ENCODE measurements at regions not wholly inside any gene's neighbourhood (a gene's known extent, or its start where the extent isn't known, plus 50 kb on each side); places are given as distances from the start of the nearest gene placed in this dataset.
"Not testable (repeated sequence)": the region's sequence is repeated elsewhere in the genome, so short reads cannot be mapped to it uniquely, and the experiment has no call there.

- H3K79me2 ChIP-seq (ENCODE audit: control insufficient read depth, insufficient read depth, low read length) = no peaks in the 10 kb centered on the region
- H2AFZ ChIP-seq (ENCODE audit: low read length) = no peak overlapping the region
- H3K4me3 ChIP-seq (replicated peaks in 1 of 4; ENCODE audit: control extremely low read depth in 1 of 4, insufficient read depth in 1 of 4, low read depth in 3 of 4, low read length in 4 of 4) = no peak overlapping the region
- no peak for DNase-seq (ENCODE audit: low read depth in 2 of 2)
- no peaks in the 10 kb centered on the region for H4K20me1 ChIP-seq (ENCODE audit: control insufficient read depth, extremely low read depth, insufficient read depth, low read length)
- no peaks in the 10 kb centered on the region for H3K9me3 ChIP-seq (ENCODE audit: control insufficient read depth, insufficient read depth, low read depth, low read length)
- no peak overlapping the region for H3K4me2 ChIP-seq (ENCODE audit: extremely low read depth, insufficient read depth, low read length)
- no peaks in the 10 kb centered on the region for H3K4me1 ChIP-seq (ENCODE audit: control insufficient read depth, extremely low read depth, insufficient read depth, low read length)
- TF ChIP-seq EZH2 (IDR thresholded peaks at IDR 0.05; ENCODE audit: low read length, missing control alignments) (no peak), CTCF (conservative IDR thresholded peaks at IDR 0.05 in 1 of 2, IDR thresholded peaks at IDR 0.05 in 1 of 2; ENCODE audit: low read depth in 1 of 2, low read length in 2 of 2) (no peak)
- no peak overlapping the region for H3K27ac ChIP-seq (ENCODE audit: insufficient read depth, low read length)
- no peaks in the 10 kb centered on the region for H3K36me3 ChIP-seq (ENCODE audit: control insufficient read depth, insufficient read depth, low read length)
- H3K9ac ChIP-seq (ENCODE audit: insufficient read depth, low read length) = no peak overlapping the region
- no peaks in the 10 kb centered on the region for H3K27me3 ChIP-seq (ENCODE audit: control insufficient read depth, insufficient read depth, low read length)
These were observed 321.5 kb upstream of the MAN1A1 start for GRCh38 chr6:119671105-119671504.

GRCh38 chr6:119669221-119669620, 319.7 kb upstream of the MAN1A1 start:
- no peak overlapping the region for H3K4me2 ChIP-seq (ENCODE audit: extremely low read depth, insufficient read depth, low read length)
- TF ChIP-seq EZH2 (IDR thresholded peaks at IDR 0.05; ENCODE audit: low read length, missing control alignments) (no peak), CTCF (conservative IDR thresholded peaks at IDR 0.05 in 1 of 2, IDR thresholded peaks at IDR 0.05 in 1 of 2; ENCODE audit: low read depth in 1 of 2, low read length in 2 of 2) (no peak)

GRCh38 chr6:119665432-119665831, 315.9 kb upstream of the MAN1A1 start:
- H2AFZ ChIP-seq (ENCODE audit: low read length); H3K4me2 ChIP-seq (ENCODE audit: extremely low read depth, insufficient read depth, low read length); H3K9me3 ChIP-seq (ENCODE audit: control insufficient read depth, insufficient read depth, low read depth, low read length); H3K27ac ChIP-seq (ENCODE audit: insufficient read depth, low read length); H3K27me3 ChIP-seq (ENCODE audit: control insufficient read depth, insufficient read depth, low read length); H3K4me1 ChIP-seq (ENCODE audit: control insufficient read depth, extremely low read depth, insufficient read depth, low read length); H3K4me3 ChIP-seq (replicated peaks in 1 of 4; ENCODE audit: control extremely low read depth in 1 of 4, insufficient read depth in 1 of 4, low read depth in 3 of 4, low read length in 4 of 4); H3K9ac ChIP-seq (ENCODE audit: insufficient read depth, low read length); DNase-seq (ENCODE audit: low read depth in 2 of 2); H4K20me1 ChIP-seq (ENCODE audit: control insufficient read depth, extremely low read depth, insufficient read depth, low read length); H3K79me2 ChIP-seq (ENCODE audit: control insufficient read depth, insufficient read depth, low read length); H3K36me3 ChIP-seq (ENCODE audit: control insufficient read depth, insufficient read depth, low read length): not testable (repeated sequence)

More at GRCh38 chr6:119669221-119669620, 319.7 kb upstream of the MAN1A1 start:
- H3K36me3 ChIP-seq (ENCODE audit: control insufficient read depth, insufficient read depth, low read length) = no peaks in the 10 kb centered on the region
- H2AFZ ChIP-seq (ENCODE audit: low read length) = no peak overlapping the region
- no peaks in the 10 kb centered on the region for H3K27me3 ChIP-seq (ENCODE audit: control insufficient read depth, insufficient read depth, low read length)
- H3K27ac ChIP-seq (ENCODE audit: insufficient read depth, low read length) = no peak overlapping the region
- no peak overlapping the region for H3K4me3 ChIP-seq (replicated peaks in 1 of 4; ENCODE audit: control extremely low read depth in 1 of 4, insufficient read depth in 1 of 4, low read depth in 3 of 4, low read length in 4 of 4)
- no peaks in the 10 kb centered on the region for H3K9me3 ChIP-seq (ENCODE audit: control insufficient read depth, insufficient read depth, low read depth, low read length)
- H3K9ac ChIP-seq (ENCODE audit: insufficient read depth, low read length) = no peak overlapping the region
- H4K20me1 ChIP-seq (ENCODE audit: control insufficient read depth, extremely low read depth, insufficient read depth, low read length) = no peaks in the 10 kb centered on the region
- DNase-seq (ENCODE audit: low read depth in 2 of 2) = no peak
- no peaks in the 10 kb centered on the region for H3K4me1 ChIP-seq (ENCODE audit: control insufficient read depth, extremely low read depth, insufficient read depth, low read length)
- H3K79me2 ChIP-seq (ENCODE audit: control insufficient read depth, insufficient read depth, low read length) = no peaks in the 10 kb centered on the region
